Kidney glomerular epithelial cell (primary cell): ENCODE measurements at regions not wholly inside any gene's neighbourhood (a gene's known extent, or its start where the extent isn't known, plus 50 kb on each side); places are given as distances from the start of the nearest gene placed in this dataset.

Source experiments
- DNase-seq: peaks from one replicate; lab custom pipeline; 2025; lab: John Stamatoyannopoulos, UW

DNA sequence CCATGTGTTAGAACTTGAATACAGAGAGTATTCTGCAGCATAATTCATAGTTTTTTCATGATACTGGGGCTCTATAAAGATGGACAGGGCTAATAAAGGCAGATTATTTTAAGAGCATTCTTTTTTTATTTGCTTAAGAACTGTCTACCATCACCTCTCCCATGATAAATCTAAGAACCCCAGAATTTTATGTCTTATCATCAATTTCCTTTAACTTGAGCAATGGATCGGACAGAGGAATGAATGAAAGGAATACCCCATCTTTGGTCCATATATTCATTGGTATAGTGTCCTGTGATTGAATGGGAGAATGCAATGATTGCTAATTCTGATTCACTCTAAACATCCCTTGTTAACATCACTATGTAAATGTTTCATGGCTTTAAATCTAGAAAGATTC lies 946.3 kb upstream of the LRRN3 start:
- DNase-seq, result no peak

- no peak for DNase-seq
These were observed 942.9 kb upstream of the LRRN3 start for GRCh38 chr7:110148054-110148453.

DNA sequence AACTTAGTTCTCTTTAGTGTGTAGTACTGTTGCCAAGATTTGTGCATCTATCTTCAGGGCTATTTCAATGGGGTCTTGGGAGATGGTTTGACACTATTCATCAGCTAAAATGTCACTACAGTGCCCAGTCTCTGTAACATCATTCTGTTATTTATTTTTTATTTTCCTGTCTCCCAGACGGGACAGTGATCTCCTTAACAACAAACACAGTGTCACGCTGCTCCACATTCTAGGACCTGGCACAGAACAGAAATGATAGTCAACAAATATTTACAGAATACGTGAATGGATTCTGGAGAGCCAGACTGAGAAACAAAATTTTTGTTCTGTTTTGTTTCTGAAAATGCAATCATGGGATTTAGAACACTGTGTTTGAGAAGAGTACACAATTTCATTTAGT lies 937.7 kb upstream of the LRRN3 start:
- no peak for DNase-seq

DNA sequence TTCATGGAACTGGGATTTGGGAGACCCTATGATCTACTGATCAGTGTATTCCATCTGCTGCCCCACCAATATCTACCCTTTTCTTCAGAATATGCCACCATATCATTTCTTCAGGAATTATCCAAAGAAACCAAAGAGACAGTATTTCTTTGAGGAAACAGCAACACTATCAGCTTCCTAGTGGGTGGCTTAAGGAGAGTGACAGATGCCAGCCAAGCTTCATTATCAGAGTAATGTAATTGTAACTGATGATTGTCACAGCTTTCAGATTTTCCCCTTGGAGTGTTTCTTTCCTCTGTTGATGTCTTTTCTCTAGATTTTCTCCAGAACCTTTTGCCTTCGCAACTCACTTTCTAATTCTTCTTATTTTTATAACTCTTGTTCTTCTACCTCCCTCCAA lies 934.4 kb upstream of the LRRN3 start:
- no peak for DNase-seq

GRCh38 chr7:110157631-110158362 lies 933.1 kb upstream of the LRRN3 start:
- DNase-seq, result peak; percentile 6

GRCh38 chr7:110168010-110168409 lies 922.9 kb upstream of the LRRN3 start:
- no peak for DNase-seq

- DNase-seq, result no peak
These were observed 920.1 kb upstream of the LRRN3 start for GRCh38 chr7:110170841-110171240.

DNA sequence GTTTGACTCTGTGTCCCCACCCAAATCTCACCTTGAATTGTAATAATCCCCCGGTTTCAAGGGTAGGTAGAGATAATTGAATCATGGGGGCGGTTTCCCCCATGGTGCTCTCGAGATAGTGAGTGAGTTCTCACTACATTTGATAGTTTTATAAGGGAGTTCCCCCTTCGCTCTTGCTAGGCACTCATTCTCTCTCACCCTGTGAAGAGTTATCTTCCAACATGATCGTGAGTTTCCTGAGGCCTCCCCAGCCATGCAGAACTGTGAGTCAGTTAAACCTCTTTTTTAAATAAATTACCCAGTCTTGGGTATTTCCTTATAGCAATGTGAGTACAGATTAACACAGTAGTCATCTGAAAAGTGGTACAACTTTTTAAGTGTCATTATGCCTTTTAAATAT lies 913.5 kb upstream of the LRRN3 start:
- DNase-seq, result no peak

- DNase-seq, result no peak
These were observed 911.9 kb upstream of the LRRN3 start for GRCh38 chr7:110179037-110179436.

GRCh38 chr7:110181768-110182167 lies 909.2 kb upstream of the LRRN3 start:
- DNase-seq, result no peak

DNA sequence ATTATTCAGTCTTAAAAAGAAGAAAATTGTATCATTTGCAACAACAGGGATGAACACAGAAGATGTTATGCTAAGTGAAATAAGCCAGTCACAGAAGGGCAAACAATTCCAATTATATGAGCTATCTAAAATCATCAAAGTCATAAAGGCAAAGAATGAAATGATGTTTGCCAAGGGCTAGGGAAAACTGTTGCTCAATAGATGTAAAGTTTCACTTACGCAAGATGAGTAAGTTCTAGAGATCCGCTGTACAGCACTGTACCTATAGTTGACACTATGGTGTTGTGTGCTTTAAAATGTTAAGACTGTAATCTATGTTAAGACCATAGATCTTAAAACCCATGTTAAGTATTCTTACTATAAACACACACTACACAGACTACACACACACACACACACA lies 904.6 kb upstream of the LRRN3 start:
- DNase-seq, result no peak

DNA sequence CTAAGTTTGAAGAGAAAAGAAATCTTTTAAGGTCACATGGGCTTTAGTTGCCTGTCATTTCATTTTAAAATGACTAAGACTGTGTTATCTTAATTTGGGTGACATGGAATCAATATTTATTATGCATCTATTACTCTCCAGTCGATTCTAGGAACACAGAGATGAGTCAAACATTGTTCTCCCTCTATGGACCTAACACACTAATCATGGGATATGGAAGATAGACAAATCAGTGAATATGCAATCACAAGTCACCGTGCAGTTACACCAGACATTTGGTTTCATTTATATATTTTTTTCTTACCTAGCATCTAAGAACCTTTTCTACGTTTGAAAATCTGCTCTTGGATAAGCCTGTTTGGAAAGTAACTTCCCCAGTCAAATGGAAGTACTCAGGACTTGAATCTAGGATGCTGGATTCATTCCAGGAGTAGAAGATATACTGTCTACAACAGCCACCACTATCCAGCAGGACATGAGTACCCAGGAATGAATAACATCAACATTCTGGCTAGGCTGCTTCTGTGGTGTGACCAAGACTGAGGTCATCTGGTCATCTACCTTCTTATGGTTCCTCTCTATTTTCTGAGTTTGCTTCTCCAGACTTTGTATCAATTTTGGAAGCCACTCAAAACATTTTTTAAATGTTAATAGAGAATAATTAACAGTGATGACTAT lies 902.9 kb upstream of the LRRN3 start:
- DNase-seq, result no peak

- DNase-seq, result no peak
These were observed 886.4 kb upstream of the LRRN3 start for GRCh38 chr7:110204527-110204926.

- DNase-seq, result no peak
These were observed 885.0 kb upstream of the LRRN3 start for GRCh38 chr7:110205899-110206298.

DNA sequence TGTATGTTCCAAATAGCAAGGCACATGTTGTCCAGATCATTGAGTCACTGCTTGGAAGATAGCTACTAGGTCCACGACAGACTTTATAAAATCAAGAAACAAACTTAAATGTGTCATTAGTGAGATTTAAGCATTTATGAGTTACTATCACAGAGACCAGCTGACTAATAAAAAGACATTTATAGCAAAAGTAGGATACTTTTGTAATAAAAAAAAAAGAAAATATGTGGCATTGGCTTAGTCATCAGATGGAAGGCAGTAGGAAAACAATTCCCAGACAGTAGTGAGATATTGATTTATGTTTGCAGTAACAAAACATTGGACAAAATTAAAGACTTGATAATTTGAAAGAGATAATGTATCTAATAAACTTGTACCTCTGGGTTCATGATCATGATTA lies 881.0 kb upstream of the LRRN3 start:
- no peak for DNase-seq

DNA sequence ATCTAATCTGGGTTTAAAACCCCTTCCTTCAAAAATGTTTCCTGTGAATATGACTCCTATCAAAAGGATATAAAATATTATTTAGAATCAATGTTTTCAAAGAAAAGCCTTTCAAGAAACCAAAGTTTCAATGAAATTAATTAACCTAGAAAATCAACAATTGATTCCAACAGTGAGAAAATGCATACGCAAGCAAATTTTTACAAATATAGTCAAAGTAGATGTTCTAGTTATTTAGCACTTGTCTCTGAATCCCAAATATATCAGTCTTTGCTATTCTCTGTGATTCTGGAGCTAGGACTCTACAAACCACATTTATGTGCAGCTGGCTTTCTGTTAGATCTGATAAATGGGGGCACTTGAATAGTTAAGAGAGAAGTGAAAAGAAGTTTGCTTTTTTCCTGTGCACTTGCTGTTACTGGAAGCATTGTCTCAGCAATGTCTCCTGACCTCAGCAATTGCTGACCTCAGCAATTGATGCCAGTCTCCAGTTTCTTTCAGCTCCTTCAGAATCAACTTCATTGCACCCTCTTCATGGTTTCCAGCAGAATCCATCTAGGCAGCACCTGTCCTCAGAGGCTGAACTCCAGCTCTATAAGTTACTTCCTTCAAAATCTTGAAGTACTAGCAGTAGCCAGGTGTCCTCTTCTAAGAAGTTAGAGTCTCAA lies 879.9 kb upstream of the LRRN3 start:
- DNase-seq, result no peak

DNA sequence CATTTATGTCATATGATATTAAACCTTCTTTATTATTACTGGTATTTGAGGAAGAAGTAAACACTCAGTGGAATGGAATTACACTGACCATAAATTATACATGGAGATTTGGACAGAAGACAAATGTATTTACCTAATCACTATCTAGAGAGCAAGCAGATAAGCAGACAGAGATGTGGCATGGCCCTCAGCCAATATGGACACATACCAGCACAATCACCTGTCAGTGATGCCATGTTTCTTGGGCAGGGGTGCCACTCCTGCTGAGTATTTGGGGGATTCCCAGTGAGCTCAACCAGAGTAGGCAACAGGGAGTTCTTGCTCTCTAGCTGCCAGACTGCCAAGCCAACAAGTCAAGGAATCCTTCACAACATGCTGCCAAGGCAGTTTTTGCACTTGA lies 866.3 kb upstream of the LRRN3 start:
- DNase-seq, result peak; percentile 51

DNA sequence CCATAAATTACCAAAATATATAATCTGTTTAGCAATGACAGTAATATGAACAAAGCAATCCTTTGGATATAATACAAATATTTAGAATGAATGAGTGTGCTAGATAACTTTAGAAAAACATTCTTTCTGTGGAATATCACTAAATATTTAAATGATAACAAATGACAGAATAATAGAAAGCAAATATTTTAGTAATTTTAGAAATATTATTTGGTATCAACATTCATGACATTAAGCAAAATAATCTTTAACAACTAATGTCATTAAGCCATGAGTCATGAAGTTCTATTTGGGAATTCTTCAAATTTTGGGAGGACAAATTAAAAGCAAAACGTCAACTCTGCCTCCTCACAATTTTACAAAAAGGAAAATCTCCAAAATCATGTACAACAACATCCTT lies 844.8 kb upstream of the LRRN3 start:
- DNase-seq, result no peak

DNA sequence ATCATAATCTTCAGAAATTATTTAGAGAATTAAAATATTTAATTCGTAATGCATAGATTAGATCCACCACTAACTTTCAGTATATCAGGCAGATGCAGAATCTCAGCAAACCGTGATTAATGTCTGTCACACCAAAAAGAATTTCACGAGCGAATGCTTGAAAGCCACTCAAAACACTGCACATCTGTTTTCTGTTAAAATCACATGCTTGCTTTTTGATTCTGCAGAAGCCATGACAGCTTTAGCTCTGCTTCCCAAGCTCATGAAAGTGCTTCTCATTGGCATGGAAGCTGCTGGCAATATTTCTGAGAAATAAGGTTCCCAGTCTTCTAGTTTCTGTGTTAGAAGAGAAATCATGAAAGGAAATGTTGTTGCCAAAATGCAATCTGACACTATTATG lies 837.8 kb upstream of the LRRN3 start:
- DNase-seq, result no peak

- no peak for DNase-seq
These were observed 833.3 kb upstream of the LRRN3 start for GRCh38 chr7:110257673-110258072.

GRCh38 chr7:110262251-110262650 lies 828.7 kb upstream of the LRRN3 start:
- DNase-seq, result no peak

GRCh38 chr7:110264288-110264687 lies 826.6 kb upstream of the LRRN3 start:
- no peak for DNase-seq

GRCh38 chr7:110281362-110281761 lies 809.6 kb upstream of the LRRN3 start:
- DNase-seq, result no peak
